ENCODE measurements at regions not wholly inside any gene's neighbourhood (a gene's known extent, or its start where the extent isn't known, plus 50 kb on each side); places are given as distances from the start of the nearest gene placed in this dataset.

GRCh38 chr2:136167721-136168475 lies 49.9 kb upstream of the CXCR4 start:
- ChIA-PET POLR2A (no interaction called here), CTCF (no interaction called here)
- Histone ChIP-seq H3K27ac (ENCODE audit: low read depth in 1 of 2, low read length in 2 of 2) (no peak overlapping the region), H3K27me3 (ENCODE audit: control insufficient read depth in 1 of 2, insufficient read depth in 2 of 2, low read length in 2 of 2) (no peaks in the 10 kb centered on the region), H3K4me3 (ENCODE audit: low read length) (no peak overlapping the region), H3K9me3 (ENCODE audit: control insufficient read depth in 1 of 2, insufficient read depth in 1 of 2, low read length in 2 of 2) (no peaks in the 10 kb centered on the region), H3K36me3 (ENCODE audit: insufficient read depth, low read length) (no peaks in the 10 kb centered on the region), H3K4me1 (ENCODE audit: insufficient read depth, low read length) (peaks cover 11% of the 10 kb centered on the region)
- Mint-ChIP-seq H3K27ac (no peak overlapping the region), H3K27me3 (no peaks in the 10 kb centered on the region), H3K4me1 (ENCODE audit: low read depth) (peaks cover 13% of the 10 kb centered on the region), H3K9me3 (no peaks in the 10 kb centered on the region), H3K36me3 (ENCODE audit: low read depth) (no peaks in the 10 kb centered on the region), H3K4me3 (no peak overlapping the region)
- DNase-seq (no peak), ATAC-seq (ENCODE audit: poor library complexity) (no peak)
- TF ChIP-seq CTCF (IDR thresholded peaks at IDR 0.05) = no peak
- intact Hi-C loops (cut with DNase I, micrococcal nuclease) = no loop called here
